Neuronal stem cell (in vitro differentiated cells): ENCODE measurements at regions not wholly inside any gene's neighbourhood (a gene's known extent, or its start where the extent isn't known, plus 50 kb on each side); places are given as distances from the start of the nearest gene placed in this dataset.
"Not testable (repeated sequence)": the region's sequence is repeated elsewhere in the genome, so short reads cannot be mapped to it uniquely, and the experiment has no call there.

ENCODE experiments used
- DNase-seq: peaks from one replicate; pipeline ENCODE4 v3.0.0-alpha.2; 2013; ENCODE audit warnings: low spot score
- H2AFZ ChIP-seq: one replicate; pipeline ENCODE4 v1.6.1; 2013; ENCODE audit warnings: mild to moderate bottlenecking, low read length, inconsistent platforms
- H2AK5ac ChIP-seq: 2 replicates; pipeline ENCODE4 v1.6.1; 2013; ENCODE audit warnings: low read depth, mild to moderate bottlenecking, inconsistent platforms, low read length, moderate library complexity, mixed read lengths
- H2BK120ac ChIP-seq: 2 replicates; pipeline ENCODE4 v1.6.1; 2013; ENCODE audit warnings: low read depth, mild to moderate bottlenecking, inconsistent platforms, low read length, moderate library complexity, mixed read lengths
- H2BK12ac ChIP-seq: one replicate; pipeline ENCODE4 v1.6.1; 2013; ENCODE audit warnings: low read length, inconsistent platforms
- H2BK15ac ChIP-seq: 2 replicates; pipeline ENCODE4 v1.6.1; 2013; ENCODE audit warnings: mild to moderate bottlenecking, low read length, inconsistent platforms, mixed read lengths
- H2BK5ac ChIP-seq: one replicate; pipeline ENCODE4 v1.6.1; 2013; ENCODE audit warnings: inconsistent platforms, mild to moderate bottlenecking, low read length, moderate library complexity
- H3K14ac ChIP-seq: one replicate; pipeline ENCODE4 v1.6.1; 2013; ENCODE audit warnings: low read length, inconsistent platforms
- H3K18ac ChIP-seq: 2 replicates; pipeline ENCODE4 v1.6.1; 2013; ENCODE audit warnings: low read length, inconsistent platforms
- H3K23ac ChIP-seq: 2 replicates; pipeline ENCODE4 v1.6.1; 2013; ENCODE audit warnings: low read depth, mild to moderate bottlenecking, mixed read lengths, low read length, inconsistent platforms; ENCODE audit not compliant: poor library complexity
- H3K27ac ChIP-seq: replicated peaks from 3 replicates; pipeline ENCODE4 v1.5.1; 2013; ENCODE audit warnings: low read length, inconsistent platforms
- H3K27me3 ChIP-seq, 3 experiments: 2 replicates each; pipeline ENCODE4 v1.6.1; 2013; ENCODE audit warnings: low read length in 3 of 3, mild to moderate bottlenecking in 2 of 3, inconsistent platforms in 1 of 3, low read depth in 1 of 3, mixed read lengths in 1 of 3, moderate library complexity in 1 of 3; ENCODE audit not compliant: control insufficient read depth in 3 of 3, insufficient read depth in 3 of 3
- H3K36me3 ChIP-seq, 2 donors: replicated peaks in 1 of 2; 2 replicates each; pipeline ENCODE4 v1.6.1; 2013; ENCODE audit warnings: low read length in 2 of 2; ENCODE audit not compliant: control insufficient read depth in 2 of 2, insufficient read depth in 2 of 2
- H3K4ac ChIP-seq: 2 replicates; pipeline ENCODE4 v1.6.1; 2013; ENCODE audit warnings: inconsistent platforms, mild to moderate bottlenecking, low read length, moderate library complexity
- H3K4me1 ChIP-seq, 2 donors: 1 replicate in 1 of 2; 2 replicates in 1 of 2; pipeline ENCODE4 v1.6.1; 2013; ENCODE audit warnings: low read length in 2 of 2, low read depth in 1 of 2; ENCODE audit not compliant: control insufficient read depth in 2 of 2, insufficient read depth in 1 of 2
- H3K4me2 ChIP-seq: one replicate; pipeline ENCODE4 v1.6.1; 2013; ENCODE audit warnings: mild to moderate bottlenecking, low read length, inconsistent platforms; ENCODE audit not compliant: insufficient read depth, poor library complexity, severe bottlenecking
- H3K4me3 ChIP-seq, 2 donors: 2 replicates each; pipeline ENCODE4 v1.5.1; 2013; ENCODE audit warnings: low read length in 2 of 2, mild to moderate bottlenecking in 2 of 2, inconsistent platforms in 1 of 2, moderate library complexity in 1 of 2
- H3K79me1 ChIP-seq: one replicate; pipeline ENCODE4 v1.6.1; 2013; ENCODE audit warnings: low read depth, mild to moderate bottlenecking, inconsistent platforms, low read length, moderate library complexity
- H3K9ac ChIP-seq: one replicate; pipeline ENCODE4 v1.6.1; 2013; ENCODE audit warnings: mild to moderate bottlenecking, low read depth, low read length, inconsistent platforms; ENCODE audit not compliant: poor library complexity
- H3K9me3 ChIP-seq, 2 donors: replicated peaks in 1 of 2; 2 replicates each; pipeline versions ENCODE3 to v1.6.1; 2013; ENCODE audit warnings: low read length in 2 of 2, mild to moderate bottlenecking in 2 of 2, inconsistent platforms in 1 of 2, low read depth in 1 of 2, mixed read lengths in 1 of 2, moderate library complexity in 1 of 2; ENCODE audit not compliant: control insufficient read depth in 2 of 2, insufficient read depth in 1 of 2
- H4K8ac ChIP-seq: one replicate; pipeline ENCODE4 v1.6.1; 2013; ENCODE audit warnings: low read depth, mild to moderate bottlenecking, inconsistent platforms, low read length, moderate library complexity
- H4K91ac ChIP-seq: one replicate; pipeline ENCODE4 v1.6.1; 2013; ENCODE audit warnings: low read length, low read depth, mild to moderate bottlenecking, inconsistent platforms; ENCODE audit not compliant: poor library complexity
- WGBS, 2 donors: extraction: QIAGEN DNeasy Blood & Tissue Kit; methylation state at CpG; one replicate each; pipeline ENCODE4 v1.1.7; 2013; ENCODE audit warnings: missing lambda C conversion rate in 2 of 2, mixed read lengths in 1 of 2; ENCODE audit not compliant: insufficient read length in 2 of 2, insufficient replicate concordance in 1 of 2; ENCODE audit errors: extremely low coverage in 2 of 2; 5-methylcytosine and 5-hydroxymethylcytosine counted together

DNA sequence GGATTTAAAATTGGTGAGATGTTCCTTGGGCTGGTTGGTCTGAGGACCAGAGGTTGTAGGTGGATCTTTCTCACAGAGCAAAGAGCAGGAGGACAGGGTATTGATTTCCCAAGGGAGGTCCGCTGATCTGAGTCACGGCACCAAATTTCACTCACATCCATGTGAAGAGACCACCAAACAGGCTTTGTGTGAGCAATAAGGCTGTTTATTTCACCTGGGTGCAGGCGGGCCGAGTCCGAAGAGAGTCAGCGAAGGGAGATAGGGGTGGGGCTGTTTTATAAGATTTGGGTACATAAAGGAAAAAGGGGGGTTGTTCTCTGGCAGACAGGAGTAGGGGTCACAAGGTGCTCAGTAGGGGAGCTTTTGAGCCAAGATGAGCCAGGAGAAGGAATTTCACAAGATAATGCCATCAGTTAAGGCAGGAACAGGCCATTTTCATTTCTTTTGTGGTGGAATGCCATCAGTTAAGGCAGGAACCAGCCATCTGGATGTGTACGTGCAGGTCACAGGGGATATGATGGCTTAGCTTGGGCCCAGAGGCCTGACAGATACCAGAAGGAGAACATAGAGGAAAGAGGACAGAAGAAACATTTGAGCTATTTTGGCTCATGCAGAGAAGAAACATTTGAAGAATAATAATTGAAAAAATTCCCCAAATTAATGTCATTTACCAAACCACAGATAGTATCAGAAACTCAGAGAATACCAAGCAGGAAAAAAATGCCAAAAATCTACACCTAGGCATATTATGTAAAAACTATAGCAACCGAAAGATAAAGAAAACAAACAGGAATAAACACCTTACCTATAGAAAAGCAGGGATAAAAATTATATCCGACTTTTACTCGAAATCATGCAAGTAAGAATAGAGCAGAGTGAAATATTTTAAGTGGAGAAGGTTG is 585.2 kb upstream of the MDGA2 start:
- not testable (repeated sequence) for H3K4me1 ChIP-seq, H3K27me3 ChIP-seq, H2BK5ac ChIP-seq, H2BK120ac ChIP-seq, H3K79me1 ChIP-seq, DNase-seq, H3K14ac ChIP-seq, H3K4ac ChIP-seq, H3K4me3 ChIP-seq, H3K23ac ChIP-seq, H3K9ac ChIP-seq, H4K8ac ChIP-seq, H2BK12ac ChIP-seq, H2AK5ac ChIP-seq, H3K18ac ChIP-seq, H3K9me3 ChIP-seq, H3K36me3 ChIP-seq, H2AFZ ChIP-seq, H3K4me2 ChIP-seq, H3K27ac ChIP-seq, H4K91ac ChIP-seq, H2BK15ac ChIP-seq
- no CpG with 5 or more reads among the region's 10 CpGs for WGBS, 2 donors

DNA sequence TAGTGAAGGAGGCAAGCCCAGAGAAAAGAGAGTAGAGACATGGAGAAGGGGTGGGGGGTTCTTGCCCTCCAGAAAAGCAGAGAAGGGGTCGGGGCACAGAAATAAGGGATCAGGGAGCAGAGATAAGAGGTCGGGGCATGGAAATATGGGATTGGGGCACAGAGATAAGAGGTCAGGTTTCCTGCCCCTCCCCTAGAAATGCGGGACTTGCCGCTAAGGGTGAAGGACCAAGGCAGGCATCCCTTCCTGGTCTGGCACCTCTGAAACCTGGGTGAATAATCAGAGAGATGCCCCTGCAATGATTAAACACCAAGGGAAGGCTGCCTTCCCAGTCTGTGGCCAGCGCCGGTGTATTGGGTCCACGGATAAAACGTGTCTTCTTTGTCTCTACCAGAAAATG is 584.5 kb upstream of the MDGA2 start:
- WGBS, 2 donors, result no CpG with 5 or more reads among the region's 8 CpGs
- H4K8ac ChIP-seq, H2AK5ac ChIP-seq, H3K79me1 ChIP-seq, H3K4me1 ChIP-seq, H2BK15ac ChIP-seq, H2BK120ac ChIP-seq, H2AFZ ChIP-seq, H3K9me3 ChIP-seq, H3K27ac ChIP-seq, H3K4me2 ChIP-seq, H3K14ac ChIP-seq, H3K18ac ChIP-seq, H3K4ac ChIP-seq, H3K27me3 ChIP-seq, H3K36me3 ChIP-seq, H3K9ac ChIP-seq, H2BK5ac ChIP-seq, H3K4me3 ChIP-seq, H2BK12ac ChIP-seq, H3K23ac ChIP-seq, H4K91ac ChIP-seq, DNase-seq: not testable (repeated sequence)

DNA sequence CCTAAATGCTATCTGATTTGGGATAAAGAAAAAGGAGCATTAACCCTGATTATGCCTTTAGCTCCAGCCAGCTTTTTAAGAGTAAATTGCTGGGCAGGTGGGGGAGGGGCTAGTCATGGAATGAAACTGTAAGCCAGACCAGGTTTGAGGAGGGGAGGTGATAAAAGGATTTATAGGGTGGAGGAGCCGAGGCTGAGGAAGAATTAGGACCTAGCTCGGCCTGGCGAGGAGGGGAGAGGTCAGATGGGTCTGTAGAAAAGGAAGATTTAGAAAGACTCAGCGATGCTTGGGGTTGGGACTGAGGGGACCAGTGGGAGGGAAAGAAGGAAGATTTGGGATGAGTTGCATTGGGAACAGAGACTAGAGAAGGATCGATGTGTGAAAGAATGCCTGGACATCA is 583.8 kb upstream of the MDGA2 start:
- not testable (repeated sequence) for H3K4me3 ChIP-seq, H3K9ac ChIP-seq, H2BK120ac ChIP-seq, H4K91ac ChIP-seq, H2BK15ac ChIP-seq, H3K9me3 ChIP-seq, H2AFZ ChIP-seq, H3K79me1 ChIP-seq, H2AK5ac ChIP-seq, H3K4ac ChIP-seq, H3K14ac ChIP-seq, H3K36me3 ChIP-seq, H2BK12ac ChIP-seq, H3K4me1 ChIP-seq, H4K8ac ChIP-seq, H3K27ac ChIP-seq, H3K27me3 ChIP-seq, DNase-seq, H3K23ac ChIP-seq, H3K18ac ChIP-seq, H2BK5ac ChIP-seq, H3K4me2 ChIP-seq
- no CpG with 5 or more reads among the region's 5 CpGs for WGBS, 2 donors

DNA sequence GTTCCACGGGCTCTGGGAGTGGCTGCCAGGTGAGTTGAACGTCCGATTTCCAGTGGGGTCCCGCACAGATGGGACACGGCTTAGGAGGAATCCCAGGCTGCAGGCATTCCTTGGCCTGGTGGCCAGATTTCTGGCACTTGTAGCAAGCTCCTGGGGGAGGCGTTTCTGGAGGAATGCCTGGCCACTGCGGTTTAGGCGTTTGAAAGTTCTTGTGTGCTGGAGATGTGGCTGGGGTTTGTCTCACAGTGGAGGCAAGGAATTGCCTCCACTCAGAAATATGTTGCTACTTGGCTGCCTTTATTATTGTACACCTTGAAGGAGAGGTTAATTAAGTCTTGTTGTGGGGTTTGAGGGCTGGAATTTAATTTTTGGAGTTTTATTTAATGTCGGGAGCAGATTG is 583.3 kb upstream of the MDGA2 start:
- H3K27me3 ChIP-seq, H2BK12ac ChIP-seq, H3K14ac ChIP-seq, H3K27ac ChIP-seq, H2AFZ ChIP-seq, H3K4me1 ChIP-seq, H3K4me3 ChIP-seq, H2AK5ac ChIP-seq, H3K18ac ChIP-seq, H4K8ac ChIP-seq, H2BK120ac ChIP-seq, H3K23ac ChIP-seq, H4K91ac ChIP-seq, H3K9me3 ChIP-seq, H2BK5ac ChIP-seq, H3K79me1 ChIP-seq, H3K9ac ChIP-seq, H3K36me3 ChIP-seq, H3K4ac ChIP-seq, H3K4me2 ChIP-seq, DNase-seq, H2BK15ac ChIP-seq: not testable (repeated sequence)
- no CpG with 5 or more reads among the region's 9 CpGs for WGBS, 2 donors
